Stimulated activated naive B cell treated with anti-CD40 and anti-IgM and Interleukin-4, amounts not matched to agents 10 μg/mL and 1 μg/mL and 100 μg/mL, for 72 hours (primary cell): ENCODE measurements at regions not wholly inside any gene's neighbourhood (a gene's known extent, or its start where the extent isn't known, plus 50 kb on each side); places are given as distances from the start of the nearest gene placed in this dataset.

Experiments used
- ATAC-seq, 2 donors: fragments of 150-1000 bp; cut with Tn5 transposase; replicated peaks; 2 replicates each; pipeline ENCODE4 v1.10.0; 2021; ENCODE audit warnings: moderate library complexity in 1 of 2
- DNase-seq: peaks from one replicate; pipeline ENCODE4 v3.0.0; 2021
- H3K27ac Mint-ChIP-seq: one replicate; pipeline ENCODE4 v1.8.0; 2022; ENCODE audit warnings: mild to moderate bottlenecking, mixed read lengths
- H3K27me3 Mint-ChIP-seq, 2 donors: one replicate each; pipeline ENCODE4 v1.8.0; 2022; ENCODE audit warnings: mixed read lengths in 2 of 2
- H3K36me3 Mint-ChIP-seq, 2 donors: one replicate each; pipeline ENCODE4 v1.8.0; 2022; ENCODE audit warnings: mixed read lengths in 2 of 2, mild to moderate bottlenecking in 1 of 2
- H3K4me1 Mint-ChIP-seq, 2 donors: one replicate each; pipeline ENCODE4 v1.8.0; 2022; ENCODE audit warnings: mixed read lengths in 2 of 2, mild to moderate bottlenecking in 1 of 2
- H3K4me3 Mint-ChIP-seq, 2 donors: one replicate each; pipeline ENCODE4 v1.8.0; 2022; ENCODE audit warnings: mild to moderate bottlenecking in 2 of 2, mixed read lengths in 2 of 2, moderate library complexity in 1 of 2
- H3K9me3 Mint-ChIP-seq, 2 donors: one replicate each; pipeline ENCODE4 v1.8.0; 2022; ENCODE audit warnings: mixed read lengths in 2 of 2, mild to moderate bottlenecking in 1 of 2

- ATAC-seq = no peak
These were observed 482.4 kb upstream of the GHITM start for GRCh38 chr10:83656924-83657323.

GRCh38 chr10:83657487-83657886 lies 481.8 kb upstream of the GHITM start:
- Mint-ChIP-seq H3K9me3 (peaks cover 0 to 4% of the 10 kb centered on the region in 2 donors), H3K36me3 (no peaks in the 10 kb centered on the region), H3K27me3 (no peaks in the 10 kb centered on the region), H3K4me1 (no peaks in the 10 kb centered on the region), H3K27ac (no peak overlapping the region), H3K4me3 (no peak overlapping the region)
- DNase-seq (no peak), ATAC-seq (no peak)

More at GRCh38 chr10:83656924-83657323, 482.4 kb upstream of the GHITM start:
- H3K4me3 Mint-ChIP-seq = no peak overlapping the region
- no peak overlapping the region for H3K27ac Mint-ChIP-seq
- peaks cover 0 to 4% of the 10 kb centered on the region in 2 donors for H3K9me3 Mint-ChIP-seq
- DNase-seq = no peak
- no peaks in the 10 kb centered on the region for H3K27me3 Mint-ChIP-seq
- H3K4me1 Mint-ChIP-seq = no peaks in the 10 kb centered on the region
- H3K36me3 Mint-ChIP-seq = no peaks in the 10 kb centered on the region

- H3K9me3 Mint-ChIP-seq = peaks cover 0 to 3% of the 10 kb centered on the region in 2 donors
- H3K36me3 Mint-ChIP-seq = no peaks in the 10 kb centered on the region
- DNase-seq (no peak), ATAC-seq (no peak)
- no peaks in the 10 kb centered on the region for H3K4me1 Mint-ChIP-seq
- no peak overlapping the region for H3K27ac Mint-ChIP-seq
- no peaks in the 10 kb centered on the region for H3K27me3 Mint-ChIP-seq
- H3K4me3 Mint-ChIP-seq = no peak overlapping the region
These were observed 475.4 kb upstream of the GHITM start for GRCh38 chr10:83663918-83664317.

GRCh38 chr10:83666762-83667161 lies 472.5 kb upstream of the GHITM start:
- no peaks in the 10 kb centered on the region for H3K36me3 Mint-ChIP-seq
- H3K27me3 Mint-ChIP-seq = no peaks in the 10 kb centered on the region
- no peak for DNase-seq

GRCh38 chr10:83667594-83667993 lies 471.7 kb upstream of the GHITM start:
- Mint-ChIP-seq H3K36me3 (no peaks in the 10 kb centered on the region), H3K4me3 (no peak overlapping the region), H3K4me1 (no peaks in the 10 kb centered on the region), H3K27me3 (no peaks in the 10 kb centered on the region), H3K9me3 (peaks cover 3% of the 10 kb centered on the region in 2 donors), H3K27ac (no peak overlapping the region)
- no peak for DNase-seq
- no peak for ATAC-seq

More at GRCh38 chr10:83666762-83667161, 472.5 kb upstream of the GHITM start:
- H3K4me1 Mint-ChIP-seq = no peaks in the 10 kb centered on the region
- no peak overlapping the region for H3K4me3 Mint-ChIP-seq
- peaks cover 0 to 3% of the 10 kb centered on the region in 2 donors for H3K9me3 Mint-ChIP-seq
- no peak for ATAC-seq
- no peak overlapping the region for H3K27ac Mint-ChIP-seq

GRCh38 chr10:83673316-83673715 lies 466.0 kb upstream of the GHITM start:
- ATAC-seq (no peak), DNase-seq (no peak)
- H3K27me3 Mint-ChIP-seq = no peaks in the 10 kb centered on the region
- H3K27ac Mint-ChIP-seq = no peak overlapping the region
- H3K4me1 Mint-ChIP-seq = no peaks in the 10 kb centered on the region
- H3K36me3 Mint-ChIP-seq = no peaks in the 10 kb centered on the region
- peaks cover 0 to 3% of the 10 kb centered on the region in 2 donors for H3K9me3 Mint-ChIP-seq
- no peak overlapping the region for H3K4me3 Mint-ChIP-seq

- Mint-ChIP-seq H3K4me1 (peaks cover 0 to 2% of the 10 kb centered on the region in 2 donors), H3K27ac (no peak overlapping the region), H3K9me3 (no peaks in the 10 kb centered on the region), H3K27me3 (no peaks in the 10 kb centered on the region), H3K36me3 (no peaks in the 10 kb centered on the region), H3K4me3 (no peak overlapping the region)
- no peak for DNase-seq
- ATAC-seq = no peak
These were observed 461.5 kb upstream of the GHITM start for GRCh38 chr10:83677795-83678194.

- Mint-ChIP-seq H3K27me3 (no peaks in the 10 kb centered on the region), H3K4me1 (peaks cover 0 to 2% of the 10 kb centered on the region in 2 donors), H3K9me3 (no peaks in the 10 kb centered on the region), H3K4me3 (no peak overlapping the region), H3K36me3 (no peaks in the 10 kb centered on the region), H3K27ac (no peak overlapping the region)
- DNase-seq = no peak
- ATAC-seq = no peak
These were observed 460.5 kb upstream of the GHITM start for GRCh38 chr10:83678850-83679249.

- Mint-ChIP-seq H3K27ac (no peak overlapping the region), H3K36me3 (no peaks in the 10 kb centered on the region), H3K4me3 (no peak overlapping the region), H3K27me3 (no peaks in the 10 kb centered on the region), H3K4me1 (peaks cover 0 to 2% of the 10 kb centered on the region in 2 donors), H3K9me3 (no peaks in the 10 kb centered on the region)
- ATAC-seq (peak; percentile 73 to 89), DNase-seq (no peak)
These were observed 458.8 kb upstream of the GHITM start for GRCh38 chr10:83680470-83680891.

- ATAC-seq = no peak
- Mint-ChIP-seq H3K27me3 (no peaks in the 10 kb centered on the region), H3K9me3 (no peaks in the 10 kb centered on the region)
These were observed 456.9 kb upstream of the GHITM start for GRCh38 chr10:83682414-83682813.

GRCh38 chr10:83685458-83685857 lies 453.9 kb upstream of the GHITM start:
- Mint-ChIP-seq H3K36me3 (no peaks in the 10 kb centered on the region), H3K4me1 (peaks cover 0 to 2% of the 10 kb centered on the region in 2 donors), H3K9me3 (no peaks in the 10 kb centered on the region), H3K27me3 (no peaks in the 10 kb centered on the region), H3K27ac (no peak overlapping the region), H3K4me3 (no peak overlapping the region)
- ATAC-seq (no peak), DNase-seq (no peak)

More at GRCh38 chr10:83682414-83682813, 456.9 kb upstream of the GHITM start:
- peaks cover 0 to 2% of the 10 kb centered on the region in 2 donors for H3K4me1 Mint-ChIP-seq
- DNase-seq = no peak
- no peak overlapping the region for H3K27ac Mint-ChIP-seq
- H3K4me3 Mint-ChIP-seq = no peak overlapping the region
- H3K36me3 Mint-ChIP-seq = no peaks in the 10 kb centered on the region

- Mint-ChIP-seq H3K4me1 (no peaks in the 10 kb centered on the region), H3K4me3 (no peak overlapping the region), H3K36me3 (no peaks in the 10 kb centered on the region), H3K9me3 (peaks cover 0 to under 1% of the 10 kb centered on the region in 2 donors), H3K27me3 (no peaks in the 10 kb centered on the region), H3K27ac (no peak overlapping the region)
- ATAC-seq (peak in 1 of 2 donors; percentile 23), DNase-seq (no peak)
These were observed 447.3 kb upstream of the GHITM start for GRCh38 chr10:83691791-83692596.

- ATAC-seq = no peak
- H3K27ac Mint-ChIP-seq = no peak overlapping the region
- no peak for DNase-seq
- H3K27me3 Mint-ChIP-seq = no peaks in the 10 kb centered on the region
- no peaks in the 10 kb centered on the region for H3K4me1 Mint-ChIP-seq
- peaks cover 0 to 8% of the 10 kb centered on the region in 2 donors for H3K9me3 Mint-ChIP-seq
- no peak overlapping the region for H3K4me3 Mint-ChIP-seq
- H3K36me3 Mint-ChIP-seq = no peaks in the 10 kb centered on the region
These were observed 440.4 kb upstream of the GHITM start for GRCh38 chr10:83698899-83699298.

- H3K27me3 Mint-ChIP-seq = no peaks in the 10 kb centered on the region
- H3K4me3 Mint-ChIP-seq = no peak overlapping the region
- H3K9me3 Mint-ChIP-seq = peaks cover 3 to 9% of the 10 kb centered on the region in 2 donors
These were observed 437.5 kb upstream of the GHITM start for GRCh38 chr10:83701799-83702198.

GRCh38 chr10:83702731-83703130 lies 436.6 kb upstream of the GHITM start:
- no peak for ATAC-seq
- H3K27me3 Mint-ChIP-seq = no peaks in the 10 kb centered on the region
- peaks cover 3 to 7% of the 10 kb centered on the region in 2 donors for H3K9me3 Mint-ChIP-seq
- no peak for DNase-seq
- no peak overlapping the region for H3K27ac Mint-ChIP-seq
- H3K36me3 Mint-ChIP-seq = no peaks in the 10 kb centered on the region
- no peaks in the 10 kb centered on the region for H3K4me1 Mint-ChIP-seq
- H3K4me3 Mint-ChIP-seq = no peak overlapping the region

More at GRCh38 chr10:83701799-83702198, 437.5 kb upstream of the GHITM start:
- Mint-ChIP-seq H3K27ac (no peak overlapping the region), H3K4me1 (no peaks in the 10 kb centered on the region), H3K36me3 (no peaks in the 10 kb centered on the region)
- DNase-seq = no peak
- no peak for ATAC-seq
